ENCODE measurements at regions not wholly inside any gene's neighbourhood (a gene's known extent, or its start where the extent isn't known, plus 50 kb on each side); places are given as distances from the start of the nearest gene placed in this dataset.
A peak's percentile ranks its signal among the peaks of the same experiment; 100 is the strongest.
"Not testable (repeated sequence)": the region's sequence is repeated elsewhere in the genome, so short reads cannot be mapped to it uniquely, and the experiment has no call there.

- DNase-seq: no peak
Observed at GRCh38 chr5:50898966-50899365, 232.5 kb downstream of the PARP8 start.

- DNase-seq: no peak
Observed at GRCh38 chr5:50900952-50901510, 234.6 kb downstream of the PARP8 start.

- DNase-seq: no peak
Observed at GRCh38 chr5:50903651-50904050, 237.2 kb downstream of the PARP8 start.

- DNase-seq: no peak
Observed at GRCh38 chr5:50905996-50906570, 239.6 kb downstream of the PARP8 start.

GRCh38 chr5:50920160-50920559 lies 253.7 kb downstream of the PARP8 start:
- not testable (repeated sequence) for DNase-seq

GRCh38 chr5:50921366-50922133 lies 255.1 kb downstream of the PARP8 start:
- no peak for DNase-seq

- DNase-seq: not testable (repeated sequence)
Observed at GRCh38 chr5:50922134-50922941, 255.9 kb downstream of the PARP8 start.

- no peak for DNase-seq
Observed at GRCh38 chr5:50922942-50923767, 256.7 kb downstream of the PARP8 start.

- no peak for DNase-seq
Observed at GRCh38 chr5:50923768-50924494, 257.5 kb downstream of the PARP8 start.

- no peak for DNase-seq
Observed at GRCh38 chr5:50927953-50928352, 261.5 kb downstream of the PARP8 start.

GRCh38 chr5:50929174-50929573 lies 262.7 kb downstream of the PARP8 start:
- DNase-seq: no peak

GRCh38 chr5:50934343-50934742 lies 267.9 kb downstream of the PARP8 start:
- no peak for DNase-seq

GRCh38 chr5:50945139-50945538 lies 278.7 kb downstream of the PARP8 start:
- DNase-seq: no peak

GRCh38 chr5:50947906-50948683 lies 281.7 kb downstream of the PARP8 start:
- no peak for DNase-seq

GRCh38 chr5:50953290-50953689 lies 286.9 kb downstream of the PARP8 start:
- DNase-seq: no peak

GRCh38 chr5:50958852-50959457 lies 292.5 kb downstream of the PARP8 start:
- no peak for DNase-seq

GRCh38 chr5:50962934-50963872 lies 296.8 kb downstream of the PARP8 start:
- peak; percentile 24 for DNase-seq

- no peak for DNase-seq
Observed at GRCh38 chr5:50963971-50964745, 297.7 kb downstream of the PARP8 start.
